ENCODE measurements at regions not wholly inside any gene's neighbourhood (a gene's known extent, or its start where the extent isn't known, plus 50 kb on each side); places are given as distances from the start of the nearest gene placed in this dataset.

DNA sequence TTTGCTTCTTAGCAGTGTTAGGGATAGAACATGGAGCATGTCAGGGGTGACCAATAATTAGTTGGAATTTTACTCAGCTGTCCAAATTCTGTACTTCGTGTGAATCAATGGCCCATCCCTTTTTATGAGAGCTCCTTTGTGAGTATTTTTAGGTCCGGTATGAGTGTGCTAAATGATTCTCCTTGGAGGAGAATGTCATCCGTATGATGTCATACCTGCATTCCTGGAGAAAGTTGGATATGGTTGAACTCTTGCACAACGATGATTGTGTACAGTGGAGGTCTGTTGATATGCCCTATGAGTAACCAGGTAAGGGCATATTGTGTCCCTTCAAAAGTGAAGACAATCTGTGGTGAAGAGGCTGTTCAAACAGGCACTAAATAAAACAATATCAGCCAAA is 400.8 kb downstream of the GXYLT1 start:
- no peak for TF ChIP-seq EZH2phosphoT487 (IDR thresholded peaks at IDR 0.05; ENCODE audit: borderline replicate concordance)
- TF ChIP-seq, protein P1, sequence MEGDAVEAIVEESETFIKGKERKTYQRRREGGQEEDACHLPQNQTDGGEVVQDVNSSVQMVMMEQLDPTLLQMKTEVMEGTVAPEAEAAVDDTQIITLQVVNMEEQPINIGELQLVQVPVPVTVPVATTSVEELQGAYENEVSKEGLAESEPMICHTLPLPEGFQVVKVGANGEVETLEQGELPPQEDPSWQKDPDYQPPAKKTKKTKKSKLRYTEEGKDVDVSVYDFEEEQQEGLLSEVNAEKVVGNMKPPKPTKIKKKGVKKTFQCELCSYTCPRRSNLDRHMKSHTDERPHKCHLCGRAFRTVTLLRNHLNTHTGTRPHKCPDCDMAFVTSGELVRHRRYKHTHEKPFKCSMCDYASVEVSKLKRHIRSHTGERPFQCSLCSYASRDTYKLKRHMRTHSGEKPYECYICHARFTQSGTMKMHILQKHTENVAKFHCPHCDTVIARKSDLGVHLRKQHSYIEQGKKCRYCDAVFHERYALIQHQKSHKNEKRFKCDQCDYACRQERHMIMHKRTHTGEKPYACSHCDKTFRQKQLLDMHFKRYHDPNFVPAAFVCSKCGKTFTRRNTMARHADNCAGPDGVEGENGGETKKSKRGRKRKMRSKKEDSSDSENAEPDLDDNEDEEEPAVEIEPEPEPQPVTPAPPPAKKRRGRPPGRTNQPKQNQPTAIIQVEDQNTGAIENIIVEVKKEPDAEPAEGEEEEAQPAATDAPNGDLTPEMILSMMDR (conservative IDR thresholded peaks at IDR 0.05; ENCODE audit: low read length): no peak

All from Loucy (cell line).